RWPE2 (cell line): ENCODE measurements at regions not wholly inside any gene's neighbourhood (a gene's known extent, or its start where the extent isn't known, plus 50 kb on each side); places are given as distances from the start of the nearest gene placed in this dataset.

Experiments
- ATAC-seq: fragments of 200-7000 bp; cut with Tn5 transposase; 3 replicates; pipeline ENCODE4 v1.9.1; 2021; ENCODE audit warnings: low read depth
- DNase-seq: peaks from one replicate; pipeline ENCODE4 v3.0.0-alpha.2; 2020; ENCODE audit warnings: low spot score
- H3K27ac ChIP-seq: fragments of 450-650 bp; 2 replicates; pipeline ENCODE4 v1.5.1; 2017; ENCODE audit warnings: mild to moderate bottlenecking; ENCODE audit not compliant: poor library complexity, severe bottlenecking
- H3K27me3 ChIP-seq: fragments of 250-450 bp; sonication (Bioruptor Pico); 2 replicates; pipeline ENCODE4 v1.5.1; 2021; ENCODE audit warnings: mild to moderate bottlenecking, moderate library complexity; ENCODE audit not compliant: insufficient read depth, poor library complexity, severe bottlenecking
- H3K36me3 ChIP-seq: fragments of 250-450 bp; sonication (Bioruptor Pico); 2 replicates; pipeline ENCODE4 v1.5.1; 2020; ENCODE audit warnings: low read depth, mild to moderate bottlenecking, moderate library complexity
- H3K4me1 ChIP-seq: fragments of 250-450 bp; sonication (Bioruptor Pico); 2 replicates; pipeline ENCODE4 v1.5.1; 2021; ENCODE audit warnings: mild to moderate bottlenecking, moderate library complexity; ENCODE audit not compliant: insufficient read depth, poor library complexity, severe bottlenecking
- H3K4me3 ChIP-seq: fragments of 250-450 bp; sonication (Bioruptor Pico); 2 replicates; pipeline ENCODE4 v1.5.1; 2021; ENCODE audit warnings: mild to moderate bottlenecking, moderate library complexity; ENCODE audit not compliant: severe bottlenecking
- H3K9me3 ChIP-seq: fragments of 250-450 bp; sonication (Bioruptor Pico); 2 replicates; pipeline ENCODE4 v1.5.1; 2021; ENCODE audit warnings: mild to moderate bottlenecking, moderate library complexity; ENCODE audit not compliant: severe bottlenecking
- CTCF ChIP-seq: fragments of 450-650 bp; IDR thresholded peaks from one replicate; pipeline ENCODE4 v1.5.1; 2017; ENCODE audit warnings: mild to moderate bottlenecking, moderate library complexity; ENCODE audit not compliant: poor library complexity, severe bottlenecking

- H3K4me1 ChIP-seq = peaks cover 6% of the 10 kb centered on the region
- H3K9me3 ChIP-seq = no peaks in the 10 kb centered on the region
- no peak for TF ChIP-seq CTCF
- H3K4me3 ChIP-seq = no peak overlapping the region
- H3K27me3 ChIP-seq = no peaks in the 10 kb centered on the region
- DNase-seq = no peak
- H3K36me3 ChIP-seq = no peaks in the 10 kb centered on the region
- no peak overlapping the region for H3K27ac ChIP-seq
- ATAC-seq = no peak
Measured at GRCh38 chr20:52830598-52830997, 141.6 kb upstream of the TSHZ2 start.

GRCh38 chr20:52829111-52829510, 143.0 kb upstream of the TSHZ2 start:
- no peak for TF ChIP-seq CTCF
- Histone ChIP-seq H3K27me3 (no peaks in the 10 kb centered on the region), H3K36me3 (no peaks in the 10 kb centered on the region), H3K9me3 (no peaks in the 10 kb centered on the region), H3K27ac (no peak overlapping the region), H3K4me1 (peaks cover 6% of the 10 kb centered on the region), H3K4me3 (no peak overlapping the region)
- ATAC-seq (no peak), DNase-seq (no peak)

- no peaks in the 10 kb centered on the region for H3K27me3 ChIP-seq
- H3K27ac ChIP-seq = no peak overlapping the region
- no peaks in the 10 kb centered on the region for H3K36me3 ChIP-seq
- DNase-seq = no peak
- H3K4me3 ChIP-seq = no peak overlapping the region
- TF ChIP-seq CTCF = no peak
- no peaks in the 10 kb centered on the region for H3K9me3 ChIP-seq
- ATAC-seq = peak; percentile 60
- peaks cover 6% of the 10 kb centered on the region for H3K4me1 ChIP-seq
Measured at GRCh38 chr20:52828199-52828598, 144.0 kb upstream of the TSHZ2 start.

GRCh38 chr20:52826722-52827121, 145.4 kb upstream of the TSHZ2 start:
- peaks cover 6% of the 10 kb centered on the region for H3K4me1 ChIP-seq
- H3K9me3 ChIP-seq = no peaks in the 10 kb centered on the region
- DNase-seq = no peak
- H3K27ac ChIP-seq = no peak overlapping the region
- ATAC-seq = no peak
- H3K27me3 ChIP-seq = no peaks in the 10 kb centered on the region
- no peak for TF ChIP-seq CTCF
- H3K36me3 ChIP-seq = no peaks in the 10 kb centered on the region
- no peak overlapping the region for H3K4me3 ChIP-seq

- no peak overlapping the region for H3K27ac ChIP-seq
- TF ChIP-seq CTCF = no peak
- H3K9me3 ChIP-seq = no peaks in the 10 kb centered on the region
- ATAC-seq (no peak), DNase-seq (no peak)
- no peak overlapping the region for H3K4me3 ChIP-seq
- H3K4me1 ChIP-seq = peaks cover 6% of the 10 kb centered on the region
- no peaks in the 10 kb centered on the region for H3K27me3 ChIP-seq
- no peaks in the 10 kb centered on the region for H3K36me3 ChIP-seq
Measured at GRCh38 chr20:52826321-52826720, 145.8 kb upstream of the TSHZ2 start.
